ENCODE measurements at regions not wholly inside any gene's neighbourhood (a gene's known extent, or its start where the extent isn't known, plus 50 kb on each side); places are given as distances from the start of the nearest gene placed in this dataset.

GRCh38 chr6:100121854-100122609, 128.0 kb upstream of the MCHR2 start:
- FAIRE-seq = no peak
- H3K4me3 ChIP-seq = no peak overlapping the region
- ChIA-PET SMC1A (ENCODE audit: uncharacterized antibody, unreplicated experiment) (interaction anchor here (0.7 to 3.8 kb wide), 16 partner anchors 8 to 542 kb away, joined by 3 to 13 read pairs (median 3); no protein-coding TSS in a partner anchor), POLR2A (interaction anchor here (0.9 kb wide), 1 partner anchor 536 kb away, joined by 3 read pairs; no protein-coding TSS in a partner anchor), CTCF (interaction anchor here (0.5 to 4.3 kb wide), 12 partner anchors 10 to 535 kb away, joined by 3 to 23 read pairs (median 4); no protein-coding TSS in a partner anchor), RAD21 (ENCODE audit: unreplicated experiment) (interaction anchor here (1.4 to 2.0 kb wide), 2 partner anchors 30 to 358 kb away, joined by 3 to 6 read pairs; no protein-coding TSS in a partner anchor)
- in situ Hi-C loops (cut with MboI) = no loop called here
- no peak overlapping the region for H2AFZ ChIP-seq (ENCODE audit: control insufficient read depth, low read depth, low read length)
- H3K27ac ChIP-seq (ENCODE audit: control insufficient read depth, insufficient read depth) = no peak overlapping the region
- TF ChIP-seq FOS (IDR thresholded peaks at IDR 0.05; ENCODE audit: borderline replicate concordance, extremely low read depth, insufficient read length) (no peak), SUPT20H (IDR thresholded peaks at IDR 0.05; ENCODE audit: borderline replicate concordance, control insufficient read depth, low read depth, low read length) (no peak), FOXM1 (IDR thresholded peaks at IDR 0.05; ENCODE audit: low read depth, low read length) (no peak)
- H4K20me1 ChIP-seq (ENCODE audit: control insufficient read depth, insufficient read depth) = no peaks in the 10 kb centered on the region
- no peak for ATAC-seq
- H3K4me1 ChIP-seq (ENCODE audit: control insufficient read depth, insufficient read depth, low read length) = no peaks in the 10 kb centered on the region
- no peak overlapping the region for H3K4me2 ChIP-seq (ENCODE audit: control insufficient read depth, insufficient read depth)
- no peaks in the 10 kb centered on the region for H3K36me3 ChIP-seq (ENCODE audit: control insufficient read depth in 2 of 2, insufficient read depth in 2 of 2, low read length in 1 of 2)
- no peak for DNase-seq (ENCODE audit: low read depth, low spot score)
- H3K79me2 ChIP-seq (ENCODE audit: control insufficient read depth, insufficient read depth, low read length) = no peaks in the 10 kb centered on the region
- no TSS peak for BruUV-seq (replicated peaks)
- H3K27me3 ChIP-seq (replicated peaks in 1 of 2; ENCODE audit: control insufficient read depth in 2 of 2, insufficient read depth in 2 of 2, low read length in 1 of 2) = no peaks in the 10 kb centered on the region
- 52% methylated on average over 2 of the region's 2 CpGs for WGBS (ENCODE audit: insufficient coverage, insufficient replicate concordance, low lambda C conversion rate, missing lambda C conversion rate)
- H3K9me3 ChIP-seq (replicated peaks; ENCODE audit: control insufficient read depth, insufficient read depth, low read length) = no peaks in the 10 kb centered on the region
- H3K9ac ChIP-seq (ENCODE audit: control insufficient read depth, insufficient read depth, low read length) = no peak overlapping the region
- intact Hi-C loops (cut with micrococcal nuclease; ENCODE audit: unreplicated experiment) = no loop called here

- H3K79me2 ChIP-seq (ENCODE audit: control insufficient read depth, insufficient read depth, low read length) = no peaks in the 10 kb centered on the region
- intact Hi-C loops (cut with micrococcal nuclease; ENCODE audit: unreplicated experiment) = loop anchor here (5.0 kb wide), 3 partner anchors 158 to 598 kb away; no protein-coding TSS in a partner anchor
- no peaks in the 10 kb centered on the region for H3K9me3 ChIP-seq (replicated peaks; ENCODE audit: control insufficient read depth, insufficient read depth, low read length)
- in situ Hi-C loops (cut with MboI) = loop anchor here (10.0 kb wide), 1 partner anchor 546 kb away; no protein-coding TSS in a partner anchor
- ATAC-seq = no peak
- no TSS peak for BruUV-seq (replicated peaks)
- H3K9ac ChIP-seq (ENCODE audit: control insufficient read depth, insufficient read depth, low read length) = no peak overlapping the region
- no peak for FAIRE-seq
- no peaks in the 10 kb centered on the region for H3K36me3 ChIP-seq (ENCODE audit: control insufficient read depth in 2 of 2, insufficient read depth in 2 of 2, low read length in 1 of 2)
- no peaks in the 10 kb centered on the region for H3K27me3 ChIP-seq (replicated peaks in 1 of 2; ENCODE audit: control insufficient read depth in 2 of 2, insufficient read depth in 2 of 2, low read length in 1 of 2)
- DNase-seq (ENCODE audit: low read depth, low spot score) = no peak
- no peak overlapping the region for H3K27ac ChIP-seq (ENCODE audit: control insufficient read depth, insufficient read depth)
- ChIA-PET CTCF (interaction anchor here (0.8 to 1.1 kb wide), 2 partner anchors 354 to 542 kb away, joined by 3 read pairs; no protein-coding TSS in a partner anchor), RAD21 (ENCODE audit: unreplicated experiment) (no interaction called here), SMC1A (ENCODE audit: uncharacterized antibody, unreplicated experiment) (interaction anchor here (1.1 to 1.2 kb wide), 2 partner anchors 8 to 9 kb away, joined by 3 read pairs; no protein-coding TSS in a partner anchor), POLR2A (no interaction called here)
- H3K4me1 ChIP-seq (ENCODE audit: control insufficient read depth, insufficient read depth, low read length) = no peaks in the 10 kb centered on the region
- no peak overlapping the region for H2AFZ ChIP-seq (ENCODE audit: control insufficient read depth, low read depth, low read length)
- no peak overlapping the region for H3K4me3 ChIP-seq
- WGBS (ENCODE audit: insufficient coverage, insufficient replicate concordance, low lambda C conversion rate, missing lambda C conversion rate) = 9% methylated on average over 4 of the region's 4 CpGs
- no peak overlapping the region for H3K4me2 ChIP-seq (ENCODE audit: control insufficient read depth, insufficient read depth)
- H4K20me1 ChIP-seq (ENCODE audit: control insufficient read depth, insufficient read depth) = no peaks in the 10 kb centered on the region
- TF ChIP-seq HDAC6 (IDR thresholded peaks at IDR 0.05; ENCODE audit: unreplicated experiment) (no peak), ZBED1 (IDR thresholded peaks at IDR 0.05; ENCODE audit: borderline replicate concordance) (no peak), BCLAF1 (IDR thresholded peaks at IDR 0.05) (no peak), TARDBP (IDR thresholded peaks at IDR 0.05; ENCODE audit: borderline replicate concordance) (no peak), ZNF592 (IDR thresholded peaks at IDR 0.05) (no peak)
Measured at GRCh38 chr6:100119261-100119660, 125.2 kb upstream of the MCHR2 start.

Measured in GM12878 (cell line).